ENCODE measurements at regions not wholly inside any gene's neighbourhood (a gene's known extent, or its start where the extent isn't known, plus 50 kb on each side); places are given as distances from the start of the nearest gene placed in this dataset.

GRCh38 chr13:89027694-89028306 lies 1356.6 kb downstream of the SLITRK5 start:
- TF ChIP-seq EP300 (IDR thresholded peaks at IDR 0.05) (no peak), REST (IDR thresholded peaks at IDR 0.05) (no peak), EHMT2 (IDR thresholded peaks at IDR 0.05; ENCODE audit: low read depth) (no peak), RFX5 (IDR thresholded peaks at IDR 0.05) (no peak), MAX (IDR thresholded peaks at IDR 0.05) (no peak), CBX8 (IDR thresholded peaks at IDR 0.05) (no peak), NFE2L2 (conservative IDR thresholded peaks at IDR 0.05; ENCODE audit: low read length) (no peak), POLR2A (IDR thresholded peaks at IDR 0.05; ENCODE audit: low read length) (no peak), ZFP36 (IDR thresholded peaks at IDR 0.05; ENCODE audit: borderline replicate concordance, partially characterized antibody) (no peak), RAD21 (conservative IDR thresholded peaks at IDR 0.05 in 1 of 2, IDR thresholded peaks at IDR 0.05 in 1 of 2) (no peak), CTCF (IDR thresholded peaks at IDR 0.05) (no peak), KDM5A (IDR thresholded peaks at IDR 0.05) (no peak)
- TF ChIP-seq, protein P1, sequence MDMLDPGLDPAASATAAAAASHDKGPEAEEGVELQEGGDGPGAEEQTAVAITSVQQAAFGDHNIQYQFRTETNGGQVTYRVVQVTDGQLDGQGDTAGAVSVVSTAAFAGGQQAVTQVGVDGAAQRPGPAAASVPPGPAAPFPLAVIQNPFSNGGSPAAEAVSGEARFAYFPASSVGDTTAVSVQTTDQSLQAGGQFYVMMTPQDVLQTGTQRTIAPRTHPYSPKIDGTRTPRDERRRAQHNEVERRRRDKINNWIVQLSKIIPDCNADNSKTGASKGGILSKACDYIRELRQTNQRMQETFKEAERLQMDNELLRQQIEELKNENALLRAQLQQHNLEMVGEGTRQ (IDR thresholded peaks at IDR 0.05) = no peak
